Endothelial cell of umbilical vein (primary cell): ENCODE measurements at regions not wholly inside any gene's neighbourhood (a gene's known extent, or its start where the extent isn't known, plus 50 kb on each side); places are given as distances from the start of the nearest gene placed in this dataset.
A peak's percentile ranks its signal among the peaks of the same experiment; 100 is the strongest.
"Not testable (repeated sequence)": the region's sequence is repeated elsewhere in the genome, so short reads cannot be mapped to it uniquely, and the experiment has no call there.

Experiments used
- BruUV-seq: library from RNA; stranded (reverse); fragments of 400-500 nt; replicated peaks from 2 replicates; lab custom pipeline; 2021; lab: Mats Ljungman, UMichigan
- CTCF ChIA-PET: fragments of 300-600, 350-600 bp; sonication (Branson Sonifier 250); formaldehyde crosslinking; loops from one replicate; lab custom pipeline; 2021; ENCODE audit warnings: antibody characterized with exemption, inconsistent platforms; lab: Charles Lee
- POLR2A ChIA-PET: fragments of 300-600, 350-600 bp; sonication (Branson Sonifier 250); formaldehyde crosslinking; loops from one replicate; lab custom pipeline; 2021; ENCODE audit warnings: antibody characterized with exemption, inconsistent platforms; lab: Charles Lee
- DNase-seq: peaks from one replicate; pipeline ENCODE4 v3.0.0-alpha.2; 2011; ENCODE audit warnings: low read depth, low spot score
- FAIRE-seq: peaks from 2 replicates; lab custom pipeline; 2011; peaks lifted over from hg19 to GRCh38; lab: Jason Lieb, UNC
- H2AFZ ChIP-seq: 2 replicates; pipeline ENCODE4 v1.6.0; 2012; ENCODE audit warnings: low read depth, low read length, control low read depth, inconsistent platforms
- H3K27ac ChIP-seq: 2 replicates; pipeline ENCODE4 v1.5.1; 2011; ENCODE audit warnings: low read depth, mild to moderate bottlenecking, control low read depth, low read length, moderate library complexity; ENCODE audit not compliant: insufficient read depth
- H3K27me3 ChIP-seq, 2 experiments: 2 replicates each; pipeline versions ENCODE4 v1.6.0 to v1.6.1; 2011; ENCODE audit warnings: low read length in 2 of 2, mixed read lengths in 1 of 2; ENCODE audit not compliant: control insufficient read depth in 2 of 2, insufficient read depth in 2 of 2
- H3K36me3 ChIP-seq, 2 experiments: 2 replicates in 1 of 2; 3 replicates in 1 of 2; pipeline ENCODE4 v1.5.1; 2011; ENCODE audit warnings: low read length in 2 of 2, mild to moderate bottlenecking in 1 of 2, moderate library complexity in 1 of 2; ENCODE audit not compliant: control insufficient read depth in 2 of 2, insufficient read depth in 2 of 2; ENCODE audit errors: extremely low read depth in 1 of 2
- H3K4me1 ChIP-seq: 3 replicates; pipeline ENCODE4 v1.5.1; 2011; ENCODE audit warnings: mild to moderate bottlenecking, low read length; ENCODE audit not compliant: control insufficient read depth, insufficient read depth; ENCODE audit errors: extremely low read depth
- H3K4me2 ChIP-seq: 2 replicates; pipeline ENCODE4 v1.6.1; 2011; ENCODE audit warnings: low read length, control low read depth, mixed read lengths; ENCODE audit not compliant: insufficient read depth
- H3K4me3 ChIP-seq, 3 experiments: fragments of 200-600 bp in 1 of 3; sonication (generic), shearing (Covaris generic) in 1 of 3; replicated peaks in 1 of 3; 2 replicates each; pipeline ENCODE4 v1.5.1; 2011 to 2016; ENCODE audit warnings: control low read depth in 3 of 3, low read length in 3 of 3, mild to moderate bottlenecking in 2 of 3, inconsistent platforms in 1 of 3, low read depth in 1 of 3, moderate library complexity in 1 of 3; ENCODE audit not compliant: insufficient read depth in 1 of 3
- H3K79me2 ChIP-seq: 2 replicates; pipeline ENCODE4 v1.6.0; 2012; ENCODE audit warnings: low read length, inconsistent platforms; ENCODE audit not compliant: control insufficient read depth, insufficient read depth
- H3K9ac ChIP-seq: replicated peaks from 2 replicates; pipeline ENCODE3; 2011; ENCODE audit warnings: low read length, control low read depth; ENCODE audit not compliant: insufficient read depth; ENCODE audit errors: extremely low read depth
- H3K9me1 ChIP-seq: replicated peaks from 3 replicates; pipeline ENCODE4 v1.6.0; 2011; ENCODE audit warnings: mild to moderate bottlenecking, low read length; ENCODE audit not compliant: control insufficient read depth, insufficient read depth; ENCODE audit errors: extremely low read depth
- H3K9me3 ChIP-seq: replicated peaks from 2 replicates; pipeline ENCODE4 v1.5.1; 2012; ENCODE audit warnings: low read length, inconsistent platforms; ENCODE audit not compliant: control insufficient read depth, insufficient read depth
- H4K20me1 ChIP-seq: replicated peaks from 2 replicates; pipeline ENCODE3; 2011; ENCODE audit warnings: mild to moderate bottlenecking, low read length; ENCODE audit not compliant: control insufficient read depth, insufficient read depth; ENCODE audit errors: extremely low read depth
- CTCF ChIP-seq, 2 donors: IDR thresholded peaks; 1 replicate in 1 of 2; 2 replicates in 1 of 2; pipeline ENCODE4 v1.5.1; 2011; ENCODE audit warnings: low read length in 2 of 2, mild to moderate bottlenecking in 2 of 2, moderate library complexity in 2 of 2, control low read depth in 1 of 2, inconsistent platforms in 1 of 2, low read depth in 1 of 2; ENCODE audit not compliant: insufficient read depth in 1 of 2; ENCODE audit errors: extremely low read depth in 1 of 2
- EZH2 ChIP-seq: IDR thresholded peaks from 2 replicates; pipeline ENCODE4 v1.6.1; 2012; ENCODE audit warnings: borderline replicate concordance, low read depth, mild to moderate bottlenecking, moderate library complexity, low read length, inconsistent platforms; ENCODE audit not compliant: severe bottlenecking
- FOS ChIP-seq: IDR thresholded peaks from 2 replicates; pipeline ENCODE4 v1.6.1; 2011; ENCODE audit warnings: mild to moderate bottlenecking, low read length, moderate library complexity, borderline replicate concordance; ENCODE audit not compliant: insufficient read depth
- GATA2 ChIP-seq: IDR thresholded peaks from 2 replicates; pipeline ENCODE4 v1.7.0; 2011; ENCODE audit warnings: low read depth, mild to moderate bottlenecking, moderate library complexity, mixed read lengths, low read length; ENCODE audit not compliant: insufficient read length, insufficient read depth
- JUN ChIP-seq: IDR thresholded peaks from 2 replicates; pipeline ENCODE4 v1.6.1; 2011; ENCODE audit warnings: borderline replicate concordance, low read depth; ENCODE audit not compliant: insufficient read length, insufficient read depth
- MYC ChIP-seq: IDR thresholded peaks from one replicate; pipeline ENCODE4 v1.6.1; 2011; ENCODE audit warnings: mild to moderate bottlenecking, low read depth, low read length
- POLR2A ChIP-seq: IDR thresholded peaks from 2 replicates; pipeline ENCODE4 v1.6.1; 2012; ENCODE audit warnings: low read depth, mild to moderate bottlenecking, control low read depth, low read length
- POLR2AphosphoS5 ChIP-seq: IDR thresholded peaks from 2 replicates; pipeline ENCODE4 v1.6.1; 2012; ENCODE audit warnings: low read depth, mild to moderate bottlenecking, control low read depth, low read length, moderate library complexity; ENCODE audit not compliant: insufficient read depth
- dilution Hi-C: fragments of 300-500 bp; cut with MboI; formaldehyde crosslinking; loops from one replicate; pipeline ENCODE4 v1.15.0; 2019; ENCODE audit warnings: low sequenced_read_pairs; ENCODE audit not compliant: extremely low pct_ligation_motif_present
- intact Hi-C: fragments of 100-400 bp; cut with micrococcal nuclease; formaldehyde crosslinking; loops from one replicate; pipeline ENCODE4 v1.10.0; 2022
- TF ChIP-seq, protein P1 (sequence below): IDR thresholded peaks from 2 replicates; pipeline ENCODE4 v1.6.1; 2011; ENCODE audit not compliant: insufficient read depth, insufficient read length

- Histone ChIP-seq H2AFZ (no peak overlapping the region), H4K20me1 (no peaks in the 10 kb centered on the region), H3K27me3 (no peaks in the 10 kb centered on the region), H3K4me1 (peaks cover 61% of the 10 kb centered on the region), H3K9me1 (no peaks in the 10 kb centered on the region), H3K36me3 (peaks cover 20 to 24% of the 10 kb centered on the region in 2 experiments), H3K27ac (peak overlapping the region; percentile 94), H3K79me2 (peaks cover 55% of the 10 kb centered on the region), H3K9me3 (no peaks in the 10 kb centered on the region), H3K4me2 (peak overlapping the region; percentile 85), H3K4me3 (peak overlapping the region; percentile 68 to 92 (median 73)), H3K9ac (peak overlapping the region; percentile 95)
- no peak for TF ChIP-seq JUN
- no peak for TF ChIP-seq EZH2
- TF ChIP-seq, protein P1, sequence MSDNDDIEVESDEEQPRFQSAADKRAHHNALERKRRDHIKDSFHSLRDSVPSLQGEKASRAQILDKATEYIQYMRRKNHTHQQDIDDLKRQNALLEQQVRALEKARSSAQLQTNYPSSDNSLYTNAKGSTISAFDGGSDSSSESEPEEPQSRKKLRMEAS = no peak
- TF ChIP-seq GATA2 = no peak
- TF ChIP-seq POLR2A = no peak
- TF ChIP-seq POLR2AphosphoS5 = no peak
- no peak for TF ChIP-seq FOS
- no peak for TF ChIP-seq CTCF (IDR thresholded peaks at IDR 0.05; ENCODE audit: extremely low read depth in 1 of 2, insufficient read depth in 1 of 2, low read depth in 1 of 2, low read length in 2 of 2)
- no peak for TF ChIP-seq MYC
- intact Hi-C loops (loop anchor here (2.0 kb wide), 1 partner anchor 118 kb away; no protein-coding TSS in a partner anchor), dilution Hi-C loops (no loop called here)
- BruUV-seq = no TSS peak
- no peak for FAIRE-seq
- DNase-seq = peak; percentile 30
- CTCF ChIA-PET = interaction anchor here (0.7 to 3.2 kb wide), 31 partner anchors 10 to 221 kb away, joined by 3 to 28 read pairs (median 5); partner anchors contain the start of genes MGAT5B and SEC14L1
- POLR2A ChIA-PET = interaction anchor here (1.1 to 1.4 kb wide), 5 partner anchors 21 to 54 kb away, joined by 3 to 10 read pairs (median 4); partner anchors contain the start of gene SEC14L1
Measured at GRCh38 chr17:77089124-77089490, 51.7 kb upstream of the SEC14L1 start.

DNA sequence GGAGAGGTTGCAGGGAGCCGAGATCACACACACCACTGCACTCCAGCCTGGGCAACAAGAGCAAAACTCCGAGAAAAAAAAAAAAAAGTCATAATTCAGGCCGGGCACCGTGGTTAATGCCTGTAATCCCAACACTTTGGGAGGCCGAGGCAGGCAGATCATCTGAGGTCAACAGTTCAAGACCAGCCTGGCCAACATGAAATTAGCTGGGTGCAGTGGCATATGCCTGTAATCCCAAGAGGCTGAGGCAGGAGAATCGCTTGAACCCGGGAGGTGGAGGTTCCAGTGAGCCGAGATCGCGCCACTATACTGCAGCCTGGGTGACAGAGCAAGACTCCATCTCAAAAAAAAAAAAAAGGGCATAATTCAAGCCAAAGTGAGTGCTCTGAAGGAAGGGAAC, 50.8 kb upstream of the SEC14L1 start:
- Histone ChIP-seq H3K4me1 (peaks cover 70% of the 10 kb centered on the region), H3K9ac (peak overlapping the region; percentile 95), H3K79me2 (peaks cover 62% of the 10 kb centered on the region), H3K36me3 (peaks cover 23 to 27% of the 10 kb centered on the region in 2 experiments), H3K4me2 (peak overlapping the region; percentile 85), H3K27ac (peak overlapping the region; percentile 94), H3K4me3 (peak overlapping the region in 2 of 3 experiments; percentile 3 to 58)
- CTCF ChIA-PET = interaction anchor here (1.3 to 3.2 kb wide), 5 partner anchors 9 to 158 kb away, joined by 3 to 17 read pairs (median 10); no protein-coding TSS in a partner anchor
- intact Hi-C loops = loop anchor here (2.0 kb wide), 1 partner anchor 117 kb away; no protein-coding TSS in a partner anchor
- BruUV-seq, H4K20me1 ChIP-seq, FAIRE-seq, dilution Hi-C loops, H3K9me1 ChIP-seq, DNase-seq, H3K9me3 ChIP-seq, H2AFZ ChIP-seq, H3K27me3 ChIP-seq: not testable (repeated sequence)
- POLR2A ChIA-PET = interaction anchor here (0.5 to 1.1 kb wide), 2 partner anchors 53 to 77 kb away, joined by 3 to 5 read pairs; no protein-coding TSS in a partner anchor
